ENCODE measurements at regions not wholly inside any gene's neighbourhood (a gene's known extent, or its start where the extent isn't known, plus 50 kb on each side); places are given as distances from the start of the nearest gene placed in this dataset.

- TF ChIP-seq ZNF462 (CRISPR knock-in tag; IDR thresholded peaks at IDR 0.05) = no peak
- TF ChIP-seq CREB1 (CRISPR knock-in tag; IDR thresholded peaks at IDR 0.05; ENCODE audit: low read depth) = no peak
- TF ChIP-seq, protein P1, sequence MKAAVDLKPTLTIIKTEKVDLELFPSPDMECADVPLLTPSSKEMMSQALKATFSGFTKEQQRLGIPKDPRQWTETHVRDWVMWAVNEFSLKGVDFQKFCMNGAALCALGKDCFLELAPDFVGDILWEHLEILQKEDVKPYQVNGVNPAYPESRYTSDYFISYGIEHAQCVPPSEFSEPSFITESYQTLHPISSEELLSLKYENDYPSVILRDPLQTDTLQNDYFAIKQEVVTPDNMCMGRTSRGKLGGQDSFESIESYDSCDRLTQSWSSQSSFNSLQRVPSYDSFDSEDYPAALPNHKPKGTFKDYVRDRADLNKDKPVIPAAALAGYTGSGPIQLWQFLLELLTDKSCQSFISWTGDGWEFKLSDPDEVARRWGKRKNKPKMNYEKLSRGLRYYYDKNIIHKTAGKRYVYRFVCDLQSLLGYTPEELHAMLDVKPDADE (IDR thresholded peaks at IDR 0.05) = no peak
- no peak for TF ChIP-seq STAT1 (IDR thresholded peaks at IDR 0.05; ENCODE audit: unreplicated experiment)
- no peak for TF ChIP-seq ZNF331 (CRISPR knock-in tag; IDR thresholded peaks at IDR 0.05; ENCODE audit: low read depth)
- TF ChIP-seq JUNB (IDR thresholded peaks at IDR 0.05; ENCODE audit: unreplicated experiment) = no peak
- TF ChIP-seq ZNF114 (CRISPR knock-in tag; IDR thresholded peaks at IDR 0.05) = no peak
- no peak for TF ChIP-seq EZH2 (IDR thresholded peaks at IDR 0.05; ENCODE audit: low read depth, unreplicated experiment)
Measured at GRCh38 chr2:51301381-51301780, 269.4 kb upstream of the NRXN1 start (continued).

- Mint-ChIP-seq H3K4me3 (no peak overlapping the region), H3K27me3 (ENCODE audit: insufficient read depth, low read depth, poor library complexity) (no peaks in the 10 kb centered on the region), H3K9me3 (no peaks in the 10 kb centered on the region), H3K27ac (no peak overlapping the region), H3K4me1 (peaks cover 8% of the 10 kb centered on the region; the same call in 2 of the 3 replicates), H3K36me3 (ENCODE audit: low read depth) (no peaks in the 10 kb centered on the region)
- no peak overlapping the region for H3K4me3 ChIP-seq
- no peak for ATAC-seq
- H3K36me3 ChIP-seq (ENCODE audit: insufficient read depth) = no peaks in the 10 kb centered on the region
- H3K27me3 ChIP-seq (ENCODE audit: insufficient read depth) = no peaks in the 10 kb centered on the region
- DNase-seq (ENCODE audit: low spot score) = no peak
- no peaks in the 10 kb centered on the region for H3K79me2 ChIP-seq (replicated peaks; ENCODE audit: insufficient read depth)
- H4K20me1 ChIP-seq (replicated peaks; ENCODE audit: insufficient read depth) = no peaks in the 10 kb centered on the region
- no peaks in the 10 kb centered on the region for H3F3A ChIP-seq (replicated peaks; ENCODE audit: low read depth)
- H3K9me2 ChIP-seq (ENCODE audit: insufficient read depth) = no peaks in the 10 kb centered on the region
- H3K27ac ChIP-seq (ENCODE audit: low read depth) = no peak overlapping the region
- no peaks in the 10 kb centered on the region for H3K4me1 ChIP-seq (ENCODE audit: insufficient read depth)
- H3K4me2 ChIP-seq = no peak overlapping the region
- no peak overlapping the region for H2AFZ ChIP-seq
- TF ChIP-seq EZH2phosphoT487 (IDR thresholded peaks at IDR 0.05; ENCODE audit: unreplicated experiment) (no peak), JUNB (IDR thresholded peaks at IDR 0.05; ENCODE audit: unreplicated experiment) (no peak), ZNF462 (CRISPR knock-in tag; IDR thresholded peaks at IDR 0.05) (no peak), NANOG (IDR thresholded peaks at IDR 0.05; ENCODE audit: borderline replicate concordance) (no peak), CREB1 (CRISPR knock-in tag; IDR thresholded peaks at IDR 0.05; ENCODE audit: low read depth) (no peak)
Measured at GRCh38 chr2:51299370-51299769, 267.4 kb upstream of the NRXN1 start.

All from GM23338 (cell line).